GM19240 (cell line): ENCODE measurements at regions not wholly inside any gene's neighbourhood (a gene's known extent, or its start where the extent isn't known, plus 50 kb on each side); places are given as distances from the start of the nearest gene placed in this dataset.
"Not testable (repeated sequence)": the region's sequence is repeated elsewhere in the genome, so short reads cannot be mapped to it uniquely, and the experiment has no call there.

Source experiments
- DNase-seq: peaks from one replicate; pipeline ENCODE4 v3.0.0; 2011; ENCODE audit warnings: low spot score; ENCODE audit not compliant: insufficient read length

DNA sequence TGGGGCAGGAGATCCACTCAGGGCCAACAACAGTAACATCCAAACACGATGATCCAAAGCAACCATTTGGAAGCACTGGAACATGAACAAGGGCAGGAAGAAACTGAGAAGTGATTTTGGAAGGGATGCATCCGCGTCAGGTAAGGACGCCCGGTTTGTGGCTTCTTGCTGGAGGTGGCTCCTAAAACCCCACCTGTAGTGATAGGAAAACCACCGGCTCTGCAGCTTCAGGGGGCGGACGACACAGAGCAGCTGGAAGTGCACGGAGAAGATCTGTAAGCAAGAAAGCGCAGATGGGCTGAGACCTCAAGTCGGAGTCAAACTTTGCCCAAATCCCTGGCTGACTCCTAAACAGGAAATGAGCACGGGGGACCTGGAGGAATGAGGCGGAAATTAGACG, 1066.1 kb downstream of the BRD1 start:
- DNase-seq, result no peak

GRCh38 chr22:48760481-48761390, 1066.9 kb downstream of the BRD1 start:
- DNase-seq, result no peak

DNA sequence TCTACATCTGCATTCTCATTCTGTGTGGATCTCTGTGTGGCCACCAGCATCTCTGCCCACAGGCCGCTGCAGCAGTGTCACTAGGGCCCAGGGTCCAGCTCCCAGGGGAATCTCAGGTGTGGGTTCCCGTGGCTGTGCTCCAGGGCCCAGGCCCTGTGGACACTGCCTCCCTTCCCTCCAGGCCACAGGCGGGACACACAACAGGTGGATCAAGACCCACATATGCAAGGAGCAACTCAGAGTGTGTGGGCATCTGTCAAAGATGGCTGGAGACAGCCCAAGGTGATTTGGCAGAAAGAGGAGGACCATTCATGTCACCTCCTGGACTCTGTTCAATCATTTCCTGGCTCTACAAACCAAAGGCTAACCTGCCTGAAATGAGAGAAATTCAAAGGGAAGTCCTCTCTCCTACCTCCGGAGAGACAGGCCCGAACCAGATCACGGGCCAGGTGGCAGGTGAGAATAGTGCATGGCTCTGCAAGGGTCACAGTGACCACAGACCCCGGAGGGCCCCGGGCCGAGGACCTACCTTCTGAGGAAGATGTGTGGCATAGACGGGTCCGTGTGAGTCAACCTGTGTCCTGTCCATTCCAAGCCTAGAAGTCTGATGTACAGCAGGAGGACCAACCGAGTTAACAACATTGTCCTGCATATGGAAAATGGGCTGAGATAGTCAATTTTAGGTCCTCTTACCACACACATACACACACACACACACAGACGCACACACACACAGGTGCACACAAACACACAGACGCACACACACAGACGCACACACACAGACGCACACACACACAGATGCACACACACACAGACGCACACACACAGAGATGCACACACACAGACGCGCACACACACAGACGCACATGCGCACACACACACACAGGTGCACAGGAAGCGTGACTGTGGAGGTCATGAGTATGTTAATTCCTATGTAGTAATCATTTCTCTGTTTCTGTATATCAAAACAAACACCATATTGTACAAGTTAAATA, 1068.5 kb downstream of the BRD1 start:
- no peak for DNase-seq

DNA sequence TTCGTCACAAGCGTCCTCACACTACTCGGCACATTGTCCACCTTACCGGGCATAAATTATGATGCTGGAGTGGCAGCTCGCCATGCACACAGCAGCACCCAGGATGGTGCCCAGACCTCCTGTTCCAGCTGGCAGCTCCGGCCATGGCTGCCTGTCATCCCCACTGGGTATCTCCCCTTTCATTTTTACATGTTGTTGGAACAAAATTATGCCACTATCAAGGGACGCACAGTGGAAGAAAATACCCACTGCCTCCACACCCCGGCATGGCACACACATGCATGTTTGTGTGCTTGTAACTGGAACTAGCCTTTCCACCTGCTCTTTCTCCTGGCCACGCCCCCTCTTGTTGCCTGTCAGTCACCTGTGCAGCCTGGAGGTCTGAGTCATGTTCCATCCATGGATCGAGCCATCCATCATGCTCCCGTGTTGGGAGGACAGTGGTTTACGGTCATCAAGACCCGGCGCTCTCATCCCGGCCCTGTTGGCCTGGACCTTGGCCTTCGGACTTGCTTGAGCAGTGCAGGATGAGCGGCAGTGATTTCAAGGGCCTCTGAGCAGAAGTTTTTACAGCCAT, 1069.6 kb downstream of the BRD1 start:
- no peak for DNase-seq

DNA sequence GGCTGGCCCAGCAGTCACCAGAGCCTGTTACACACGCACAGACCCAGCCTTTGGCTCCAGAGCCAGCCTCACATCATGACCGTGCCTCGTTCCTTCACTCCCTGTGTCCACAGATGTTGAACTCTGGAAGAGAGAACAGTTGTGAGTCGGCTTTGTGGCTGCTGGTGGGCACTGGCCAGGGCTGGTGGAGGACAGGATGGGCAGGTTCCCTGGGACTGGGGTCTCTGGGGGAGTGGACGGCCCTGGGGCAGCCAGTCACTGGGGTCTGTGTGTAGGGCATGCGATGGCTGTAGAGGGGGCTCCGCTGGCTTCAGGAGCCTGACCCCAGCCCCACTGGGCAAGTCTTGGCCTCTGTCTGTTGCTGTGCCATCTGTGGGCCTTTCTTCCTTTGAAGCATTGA, 1070.1 kb downstream of the BRD1 start:
- DNase-seq, result no peak

- DNase-seq, result not testable (repeated sequence)
Measured at GRCh38 chr22:48757135-48757534, 1070.5 kb downstream of the BRD1 start.

DNA sequence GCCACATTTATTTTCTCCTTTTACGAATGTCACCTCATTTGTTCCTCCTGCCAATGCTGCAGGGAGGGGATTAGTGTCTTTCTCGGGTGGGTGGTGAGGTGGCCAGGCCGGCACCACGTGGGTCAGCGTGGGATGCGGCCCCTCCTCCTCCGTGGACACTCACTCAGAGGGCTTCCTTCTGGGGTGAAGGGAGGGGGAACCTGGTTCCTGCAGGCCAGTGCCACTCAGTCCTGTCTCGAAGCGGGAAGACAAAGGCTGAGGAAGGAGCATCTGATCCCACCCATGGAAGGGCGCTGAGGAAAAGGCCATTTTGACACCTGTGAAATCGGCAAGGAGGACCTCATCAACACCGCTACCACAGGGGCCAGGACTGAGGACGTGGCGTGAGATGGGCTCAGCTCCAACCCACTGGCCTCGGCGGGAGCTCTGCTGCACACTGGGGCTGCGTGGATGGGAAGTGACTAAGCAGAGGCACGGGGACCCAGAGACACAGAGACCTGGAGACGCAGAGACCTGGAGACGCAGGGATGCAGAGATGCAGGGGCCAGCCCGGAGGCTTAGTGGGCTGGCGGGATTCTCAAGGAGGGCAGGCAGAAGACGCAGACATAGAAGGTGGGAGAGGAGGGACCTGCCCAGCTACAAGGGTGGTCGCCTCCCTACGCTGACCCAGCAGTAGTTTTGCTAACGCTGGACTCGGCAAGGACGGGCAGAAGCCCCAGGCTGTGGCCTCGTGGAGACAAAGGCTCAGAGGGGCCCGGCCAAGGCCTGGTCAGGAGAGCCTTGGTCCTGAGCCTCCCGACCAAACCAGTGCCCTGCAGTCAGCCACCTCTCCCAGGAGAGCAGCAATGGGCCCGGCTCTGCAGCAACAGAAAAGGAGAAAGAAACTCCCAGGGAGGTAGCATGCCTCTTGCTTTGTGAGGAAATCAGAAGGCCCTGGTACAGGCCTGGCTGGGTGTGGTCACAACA, 1071.2 kb downstream of the BRD1 start:
- no peak for DNase-seq

GRCh38 chr22:48755059-48755949, 1072.4 kb downstream of the BRD1 start:
- DNase-seq, result no peak

- no peak for DNase-seq
Measured at GRCh38 chr22:48754611-48755058, 1073.0 kb downstream of the BRD1 start.

GRCh38 chr22:48753752-48754517, 1073.7 kb downstream of the BRD1 start:
- no peak for DNase-seq

DNA sequence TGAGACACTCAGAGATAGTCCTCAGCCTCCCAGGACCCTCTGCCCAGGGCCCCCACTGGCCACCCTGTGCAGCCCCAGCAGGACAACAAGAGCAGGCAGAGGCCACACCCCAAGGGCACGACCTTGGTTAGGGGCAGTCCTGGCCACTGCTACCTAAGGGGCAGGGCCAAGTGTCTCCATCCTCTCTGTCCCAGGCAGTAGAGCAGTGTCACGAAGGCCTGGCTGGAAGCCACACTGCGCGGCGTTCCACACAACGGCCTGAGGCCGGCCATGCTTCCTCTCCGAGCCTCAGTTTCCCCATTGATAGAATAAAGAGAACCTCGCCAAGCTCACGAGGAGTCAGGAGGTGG, 1074.3 kb downstream of the BRD1 start:
- DNase-seq, result no peak

- no peak for DNase-seq
Measured at GRCh38 chr22:48752451-48753380, 1075.0 kb downstream of the BRD1 start.

DNA sequence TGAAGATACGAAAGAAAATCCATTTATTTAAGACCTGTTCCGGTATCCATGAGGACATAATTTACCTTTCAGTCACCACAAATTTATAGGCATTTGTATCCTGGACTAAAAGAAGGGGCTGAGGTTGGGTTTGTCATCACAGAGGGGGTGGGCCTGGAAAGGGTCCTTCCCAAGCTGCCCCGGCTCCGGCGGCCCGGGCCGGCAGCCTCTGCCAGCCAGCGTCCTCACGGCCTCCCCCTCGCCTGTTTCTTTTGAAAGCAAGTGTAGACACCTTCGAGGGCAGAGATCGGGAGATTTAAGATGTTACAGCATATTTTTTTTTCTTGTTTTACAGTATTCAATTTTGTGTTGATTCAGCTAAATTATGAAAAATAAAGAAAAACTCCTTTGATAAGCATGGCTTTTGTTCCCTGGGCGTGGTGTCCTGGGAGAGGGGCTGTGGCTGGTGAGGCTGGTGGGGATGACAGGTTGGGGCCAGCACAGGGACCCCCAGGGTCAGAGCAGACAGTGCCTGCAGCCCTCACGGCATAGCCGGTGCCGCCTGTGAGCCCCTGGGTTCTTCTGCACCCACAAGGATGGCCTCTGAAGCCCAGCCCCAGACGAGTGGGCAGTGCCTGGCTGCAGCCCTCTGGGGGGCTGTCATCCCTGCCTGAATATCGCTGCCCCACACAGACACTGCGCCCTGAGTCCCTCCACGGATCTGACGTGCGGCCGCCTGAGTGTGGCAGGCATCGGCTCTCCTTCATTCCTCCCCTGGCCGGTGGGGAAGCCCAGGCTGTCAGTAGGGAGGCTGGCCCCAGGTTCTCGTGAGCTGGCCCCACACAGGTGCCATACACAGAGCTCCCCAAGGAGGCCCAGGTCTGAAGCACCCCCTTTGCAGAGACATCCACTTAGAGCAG, 1075.9 kb downstream of the BRD1 start:
- DNase-seq, result no peak

DNA sequence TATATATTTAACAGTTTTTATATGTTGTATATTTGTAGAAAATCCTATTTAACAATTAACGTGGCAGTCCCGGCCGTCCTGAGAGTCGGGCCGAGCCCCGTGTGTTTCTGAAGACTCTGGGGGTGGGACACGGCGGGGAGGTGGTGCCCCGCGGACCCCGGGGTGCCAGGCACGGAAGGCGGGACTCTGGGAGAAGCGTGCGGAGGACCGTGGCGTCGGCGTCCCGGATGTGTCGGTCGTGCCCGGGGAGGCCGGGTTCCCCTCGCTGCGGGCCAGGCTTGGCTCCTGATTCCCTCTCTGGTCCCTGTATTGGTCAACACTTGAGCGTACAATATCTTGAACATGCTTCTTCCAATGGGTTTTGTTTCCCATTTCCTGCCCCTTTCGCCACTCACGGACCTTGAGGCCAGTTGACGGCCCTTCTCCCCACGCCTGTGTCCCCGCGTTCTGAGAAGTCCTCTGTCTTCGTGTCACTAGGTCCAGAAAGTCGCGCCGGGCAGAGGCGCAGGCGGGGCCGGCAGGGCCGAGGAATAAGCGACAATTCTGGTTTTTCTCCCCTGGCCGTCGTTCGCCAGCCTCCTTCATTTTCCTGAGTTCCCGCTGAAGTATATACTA, 1076.7 kb downstream of the BRD1 start:
- DNase-seq, result no peak

DNA sequence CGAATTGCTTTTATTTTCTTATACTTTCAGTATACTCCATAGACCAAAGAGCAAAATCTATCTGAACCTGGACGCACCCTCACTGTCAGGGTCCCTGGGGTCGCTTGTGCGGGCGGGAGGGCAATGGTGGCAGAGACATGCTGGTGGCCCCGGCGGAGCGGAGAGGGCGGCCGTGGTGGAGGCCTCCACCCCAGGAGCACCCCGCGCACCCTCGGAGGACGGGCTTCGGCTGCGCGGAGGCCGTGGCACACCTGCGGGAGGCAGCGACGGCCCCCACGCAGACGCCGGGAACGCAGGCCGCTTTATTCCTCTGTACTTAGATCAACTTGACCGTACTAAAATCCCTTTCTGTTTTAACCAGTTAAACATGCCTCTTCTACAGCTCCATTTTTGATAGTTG, 1077.4 kb downstream of the BRD1 start:
- no peak for DNase-seq

- no peak for DNase-seq
Measured at GRCh38 chr22:48749555-48750227, 1078.0 kb downstream of the BRD1 start.
